ENCODE measurements at regions not wholly inside any gene's neighbourhood (a gene's known extent, or its start where the extent isn't known, plus 50 kb on each side); places are given as distances from the start of the nearest gene placed in this dataset.

DNA sequence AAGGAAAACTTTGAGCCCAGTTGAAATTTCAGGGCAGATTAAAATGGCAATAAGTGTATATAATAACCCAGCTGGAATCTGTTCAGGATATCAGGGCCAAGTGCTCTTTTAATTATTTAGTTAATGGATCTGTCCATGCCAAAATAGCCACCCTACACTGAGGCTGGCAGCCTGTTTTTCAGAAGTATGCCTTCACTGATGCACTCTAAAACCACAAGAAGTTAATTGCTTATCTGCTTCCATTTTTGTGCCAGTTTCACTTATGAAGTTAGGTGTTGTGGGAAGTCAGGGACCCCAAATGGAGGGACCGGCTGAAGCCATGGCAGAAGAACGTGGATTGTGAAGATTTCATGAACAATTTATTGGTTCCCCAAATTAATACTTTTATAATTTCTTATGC is 960.3 kb downstream of the C4orf33 start:
- DNase-seq (no peak), ATAC-seq (ENCODE audit: low read depth in 2 of 2) (no peak)
- Histone ChIP-seq H3K36me3 (ENCODE audit: control insufficient read depth, insufficient read depth, low read length) (no peaks in the 10 kb centered on the region), H3K27me3 (ENCODE audit: control insufficient read depth, insufficient read depth, low read length) (no peaks in the 10 kb centered on the region), H3K27ac (ENCODE audit: insufficient read depth, low read length, poor library complexity, severe bottlenecking) (no peak overlapping the region), H3K9me3 (ENCODE audit: control insufficient read depth in 2 of 2, low read length in 2 of 2) (peaks cover 0 to 4% of the 10 kb centered on the region in 2 experiments), H3K4me3 (ENCODE audit: low read depth, low read length) (no peak overlapping the region), H3K4me1 (ENCODE audit: control insufficient read depth, insufficient read depth, low read length, poor library complexity, severe bottlenecking) (no peaks in the 10 kb centered on the region)
- Mint-ChIP-seq H3K4me3 (no peak overlapping the region), H3K36me3 (peaks cover 3% of the 10 kb centered on the region), H3K27ac (no peak overlapping the region), H3K27me3 (no peaks in the 10 kb centered on the region), H3K9me3 (peaks cover 0 to 16% (median 4%) of the 10 kb centered on the region in 7 donors), H3K4me1 (no peaks in the 10 kb centered on the region)

DNA sequence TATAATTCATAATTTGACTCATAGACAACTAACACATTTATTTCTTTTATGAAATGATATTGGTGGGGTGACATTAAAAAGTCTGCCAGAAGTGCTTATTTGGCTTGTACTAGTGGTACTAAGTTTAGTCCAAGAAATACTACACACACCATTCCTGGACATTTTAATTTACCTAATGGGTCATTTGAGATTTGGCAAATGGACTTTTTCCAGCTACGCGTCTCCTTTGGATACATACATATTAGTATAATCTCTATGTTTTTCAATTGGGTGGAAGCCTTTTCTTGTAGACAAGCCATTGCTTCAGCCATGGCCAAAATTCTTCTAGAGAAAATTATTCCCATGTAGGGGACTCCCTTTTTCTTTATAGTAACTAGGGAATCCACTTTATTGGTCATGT is 968.5 kb downstream of the C4orf33 start:
- ATAC-seq (ENCODE audit: low read depth in 2 of 2) (no peak), DNase-seq (no peak)
- H3K27ac ChIP-seq (ENCODE audit: insufficient read depth, low read length, poor library complexity, severe bottlenecking): no peak overlapping the region
- no peaks in the 10 kb centered on the region for H3K4me1 ChIP-seq (ENCODE audit: control insufficient read depth, insufficient read depth, low read length, poor library complexity, severe bottlenecking)
- Mint-ChIP-seq H3K27me3 (no peaks in the 10 kb centered on the region), H3K27ac (no peak overlapping the region), H3K9me3 (peaks cover 0 to 9% (median 3%) of the 10 kb centered on the region in 7 donors), H3K4me1 (no peaks in the 10 kb centered on the region), H3K36me3 (no peaks in the 10 kb centered on the region), H3K4me3 (no peak overlapping the region)
- no peak overlapping the region for H3K4me3 ChIP-seq (ENCODE audit: low read depth, low read length)
- no peaks in the 10 kb centered on the region for H3K27me3 ChIP-seq (ENCODE audit: control insufficient read depth, insufficient read depth, low read length)
- H3K9me3 ChIP-seq (ENCODE audit: control insufficient read depth in 2 of 2, low read length in 2 of 2): peaks cover 0 to 7% of the 10 kb centered on the region in 2 experiments
- H3K36me3 ChIP-seq (ENCODE audit: control insufficient read depth, insufficient read depth, low read length): no peaks in the 10 kb centered on the region

DNA sequence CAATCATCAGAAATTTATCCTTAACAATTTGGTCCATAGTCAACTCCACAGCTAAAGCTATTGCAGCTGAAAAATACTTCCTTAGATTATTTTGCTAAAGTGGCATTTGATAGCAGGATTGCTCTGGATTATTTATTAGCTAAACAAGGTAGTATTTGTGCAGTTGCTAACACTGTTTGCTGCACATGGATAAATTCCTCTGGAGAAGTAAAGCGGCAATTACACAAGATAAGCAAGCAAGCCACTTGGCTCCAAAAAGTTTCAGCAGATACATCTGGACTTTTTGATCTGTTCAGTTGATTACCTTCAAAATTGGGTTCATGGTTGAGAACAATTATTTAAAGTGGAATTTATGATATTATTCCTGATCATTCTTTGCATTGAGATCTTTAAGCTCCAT is 971.5 kb downstream of the C4orf33 start:
- H3K4me1 Mint-ChIP-seq: no peaks in the 10 kb centered on the region
- no peaks in the 10 kb centered on the region for H3K27me3 ChIP-seq (ENCODE audit: control insufficient read depth, insufficient read depth, low read length)
- H3K4me1 ChIP-seq (ENCODE audit: control insufficient read depth, insufficient read depth, low read length, poor library complexity, severe bottlenecking): no peaks in the 10 kb centered on the region
- peaks cover 0 to 9% (median 3%) of the 10 kb centered on the region in 7 donors for H3K9me3 Mint-ChIP-seq
- no peak overlapping the region for H3K27ac Mint-ChIP-seq
- H3K36me3 ChIP-seq (ENCODE audit: control insufficient read depth, insufficient read depth, low read length): no peaks in the 10 kb centered on the region
- peaks cover 0 to 4% of the 10 kb centered on the region in 2 experiments for H3K9me3 ChIP-seq (ENCODE audit: control insufficient read depth in 2 of 2, low read length in 2 of 2)
- H3K27ac ChIP-seq (ENCODE audit: insufficient read depth, low read length, poor library complexity, severe bottlenecking): no peak overlapping the region
- no peaks in the 10 kb centered on the region for H3K36me3 Mint-ChIP-seq
- no peak overlapping the region for H3K4me3 ChIP-seq (ENCODE audit: low read depth, low read length)
- no peak overlapping the region for H3K4me3 Mint-ChIP-seq
- no peak for DNase-seq
- H3K27me3 Mint-ChIP-seq: no peaks in the 10 kb centered on the region
- no peak for ATAC-seq (ENCODE audit: low read depth in 2 of 2)

DNA sequence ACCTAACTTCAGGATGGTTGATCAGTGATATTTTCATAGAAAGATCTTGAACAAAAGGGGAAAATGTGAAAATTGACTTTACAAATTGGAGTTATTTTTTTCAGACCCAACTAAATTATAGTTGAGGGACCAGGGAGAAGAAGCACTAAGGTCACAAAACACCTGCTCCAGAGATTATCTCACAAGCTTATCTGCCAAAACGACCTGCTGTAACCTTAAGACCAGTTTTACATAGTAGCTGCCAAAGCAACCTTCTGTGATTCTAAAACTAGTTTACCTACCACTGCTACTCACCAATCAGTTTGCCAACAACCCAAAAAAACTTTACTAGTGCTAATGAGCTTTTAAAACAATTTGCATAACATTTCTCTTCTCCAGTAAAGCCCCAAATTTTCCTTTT is 972.1 kb downstream of the C4orf33 start:
- DNase-seq (no peak), ATAC-seq (ENCODE audit: low read depth in 2 of 2) (no peak)
- Mint-ChIP-seq H3K4me1 (no peaks in the 10 kb centered on the region), H3K4me3 (no peak overlapping the region), H3K36me3 (no peaks in the 10 kb centered on the region), H3K9me3 (peaks cover 0 to 9% (median 3%) of the 10 kb centered on the region in 7 donors), H3K27ac (no peak overlapping the region), H3K27me3 (no peaks in the 10 kb centered on the region)
- Histone ChIP-seq H3K36me3 (ENCODE audit: control insufficient read depth, insufficient read depth, low read length) (no peaks in the 10 kb centered on the region), H3K27ac (ENCODE audit: insufficient read depth, low read length, poor library complexity, severe bottlenecking) (no peak overlapping the region), H3K4me3 (ENCODE audit: low read depth, low read length) (no peak overlapping the region), H3K9me3 (ENCODE audit: control insufficient read depth in 2 of 2, low read length in 2 of 2) (peaks cover 0 to 4% of the 10 kb centered on the region in 2 experiments), H3K4me1 (ENCODE audit: control insufficient read depth, insufficient read depth, low read length, poor library complexity, severe bottlenecking) (no peaks in the 10 kb centered on the region), H3K27me3 (ENCODE audit: control insufficient read depth, insufficient read depth, low read length) (no peaks in the 10 kb centered on the region)

DNA sequence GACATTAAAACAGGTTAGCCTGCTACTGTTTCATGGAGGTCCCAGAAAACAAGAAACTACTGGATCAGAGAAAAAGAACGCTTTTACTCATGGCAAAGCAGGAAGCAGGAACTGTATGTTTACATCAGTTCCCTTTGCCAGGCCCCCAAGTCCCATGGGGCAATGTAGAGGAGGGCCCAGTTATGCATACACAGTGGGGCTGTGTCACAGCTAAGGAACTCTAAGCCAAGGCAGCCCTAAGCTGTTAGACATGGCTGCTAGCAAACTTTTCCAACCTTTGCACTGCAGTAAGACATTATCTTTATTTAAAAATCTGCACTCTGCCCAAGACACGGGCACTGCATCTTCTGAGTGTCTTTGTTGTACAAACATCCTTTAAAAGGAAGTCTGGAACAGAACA is 975.8 kb downstream of the C4orf33 start:
- Mint-ChIP-seq H3K9me3 (peaks cover 0 to 6% (median 3%) of the 10 kb centered on the region in 7 donors), H3K4me3 (no peak overlapping the region), H3K27ac (no peak overlapping the region), H3K4me1 (no peaks in the 10 kb centered on the region), H3K36me3 (no peaks in the 10 kb centered on the region), H3K27me3 (no peaks in the 10 kb centered on the region)
- Histone ChIP-seq H3K4me3 (ENCODE audit: low read depth, low read length) (no peak overlapping the region), H3K9me3 (ENCODE audit: control insufficient read depth in 2 of 2, low read length in 2 of 2) (no peaks in the 10 kb centered on the region), H3K27me3 (ENCODE audit: control insufficient read depth, insufficient read depth, low read length) (no peaks in the 10 kb centered on the region), H3K4me1 (ENCODE audit: control insufficient read depth, insufficient read depth, low read length, poor library complexity, severe bottlenecking) (no peaks in the 10 kb centered on the region), H3K36me3 (ENCODE audit: control insufficient read depth, insufficient read depth, low read length) (no peaks in the 10 kb centered on the region), H3K27ac (ENCODE audit: insufficient read depth, low read length, poor library complexity, severe bottlenecking) (no peak overlapping the region)
- DNase-seq: no peak
- ATAC-seq (ENCODE audit: low read depth in 2 of 2): no peak

DNA sequence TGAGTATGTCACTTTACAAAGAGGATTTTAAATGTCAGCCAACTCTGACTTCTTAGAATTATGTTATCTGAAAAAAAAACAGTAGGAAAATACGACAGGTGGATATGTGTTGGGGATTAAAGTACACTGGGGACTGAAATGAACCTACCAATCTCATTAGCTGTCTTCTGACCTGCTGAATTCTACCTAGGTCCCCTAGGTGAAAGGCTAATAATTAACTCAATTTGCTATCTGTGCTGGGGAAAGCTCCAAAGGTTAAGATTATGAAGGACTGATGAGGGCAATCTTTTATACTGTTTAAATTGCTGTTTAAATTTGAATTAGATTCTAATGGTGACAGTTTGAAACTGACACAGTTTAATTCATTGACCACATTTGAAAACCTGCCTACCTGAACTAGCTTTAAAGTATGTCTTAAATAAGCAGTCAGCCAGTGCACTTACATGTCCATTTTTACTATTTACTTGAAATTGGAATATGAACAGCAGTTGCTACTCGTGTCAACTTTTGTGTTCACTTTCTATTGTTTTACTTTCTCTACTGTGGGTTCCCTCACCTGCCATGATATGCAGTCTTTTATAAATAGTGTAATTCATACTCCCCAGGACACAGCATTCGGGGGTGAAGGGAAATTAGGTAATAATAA is 977.3 kb downstream of the C4orf33 start:
- Mint-ChIP-seq H3K9me3 (peaks cover 0 to 6% (median 3%) of the 10 kb centered on the region in 7 donors), H3K4me3 (no peak overlapping the region), H3K36me3 (no peaks in the 10 kb centered on the region), H3K27me3 (no peaks in the 10 kb centered on the region), H3K4me1 (no peaks in the 10 kb centered on the region), H3K27ac (no peak overlapping the region)
- H3K36me3 ChIP-seq (ENCODE audit: control insufficient read depth, insufficient read depth, low read length): no peaks in the 10 kb centered on the region
- DNase-seq (no peak), ATAC-seq (ENCODE audit: low read depth in 2 of 2) (no peak)
- no peaks in the 10 kb centered on the region for H3K9me3 ChIP-seq (ENCODE audit: control insufficient read depth in 2 of 2, low read length in 2 of 2)
- H3K4me3 ChIP-seq (ENCODE audit: low read depth, low read length): no peak overlapping the region
- no peaks in the 10 kb centered on the region for H3K4me1 ChIP-seq (ENCODE audit: control insufficient read depth, insufficient read depth, low read length, poor library complexity, severe bottlenecking)
- no peaks in the 10 kb centered on the region for H3K27me3 ChIP-seq (ENCODE audit: control insufficient read depth, insufficient read depth, low read length)
- H3K27ac ChIP-seq (ENCODE audit: insufficient read depth, low read length, poor library complexity, severe bottlenecking): no peak overlapping the region

DNA sequence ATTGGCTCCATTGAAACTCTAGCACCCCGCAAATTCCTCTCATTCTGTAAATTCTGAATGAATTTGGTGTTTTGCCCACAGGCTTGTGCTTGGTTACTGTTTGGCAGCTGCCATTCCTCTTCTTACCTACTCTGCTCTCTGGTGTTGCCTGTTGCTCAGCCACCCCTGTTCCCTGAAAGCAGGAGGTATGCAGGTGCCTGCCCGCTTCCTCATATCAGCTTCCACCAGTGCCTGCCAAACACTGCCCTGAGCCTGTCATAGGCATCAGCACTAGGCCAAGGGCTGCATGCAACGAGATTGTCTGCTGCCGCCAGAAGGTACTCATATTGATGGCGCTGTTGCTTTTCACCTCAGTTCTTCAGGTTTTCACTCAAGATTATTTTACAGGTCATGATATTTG is 978.1 kb downstream of the C4orf33 start:
- Histone ChIP-seq H3K27ac (ENCODE audit: insufficient read depth, low read length, poor library complexity, severe bottlenecking) (no peak overlapping the region), H3K27me3 (ENCODE audit: control insufficient read depth, insufficient read depth, low read length) (no peaks in the 10 kb centered on the region), H3K9me3 (ENCODE audit: control insufficient read depth in 2 of 2, low read length in 2 of 2) (no peaks in the 10 kb centered on the region), H3K36me3 (ENCODE audit: control insufficient read depth, insufficient read depth, low read length) (no peaks in the 10 kb centered on the region), H3K4me1 (ENCODE audit: control insufficient read depth, insufficient read depth, low read length, poor library complexity, severe bottlenecking) (no peaks in the 10 kb centered on the region), H3K4me3 (ENCODE audit: low read depth, low read length) (no peak overlapping the region)
- Mint-ChIP-seq H3K9me3 (peaks cover 0 to 3% (median 3%) of the 10 kb centered on the region in 7 donors), H3K4me1 (no peaks in the 10 kb centered on the region), H3K4me3 (no peak overlapping the region), H3K36me3 (no peaks in the 10 kb centered on the region), H3K27me3 (no peaks in the 10 kb centered on the region), H3K27ac (no peak overlapping the region)
- ATAC-seq (ENCODE audit: low read depth in 2 of 2): no peak
- DNase-seq: no peak

DNA sequence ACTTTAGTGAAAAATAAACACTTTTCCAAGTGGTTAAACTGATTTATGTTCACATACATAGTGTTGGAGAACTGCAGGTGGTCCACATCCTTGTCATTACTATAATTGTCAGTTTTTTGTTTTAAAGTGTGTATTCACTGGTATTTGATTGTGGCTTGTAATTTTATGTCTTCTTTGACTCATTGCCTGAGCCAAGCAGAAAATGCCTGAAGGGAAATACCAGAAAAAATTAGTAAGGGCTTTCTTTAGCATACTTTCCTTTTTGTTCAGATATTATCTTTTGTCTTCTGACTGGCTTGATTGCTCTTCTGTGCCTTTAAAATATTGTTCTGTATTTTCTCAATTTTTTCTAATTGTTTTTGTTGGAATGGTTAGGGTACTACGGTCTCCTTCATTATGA is 981.3 kb downstream of the C4orf33 start:
- H3K4me3 Mint-ChIP-seq: no peak overlapping the region
- Histone ChIP-seq H3K4me3 (ENCODE audit: low read depth, low read length) (no peak overlapping the region), H3K36me3 (ENCODE audit: control insufficient read depth, insufficient read depth, low read length) (no peaks in the 10 kb centered on the region), H3K9me3 (ENCODE audit: control insufficient read depth in 2 of 2, low read length in 2 of 2) (no peaks in the 10 kb centered on the region), H3K4me1 (ENCODE audit: control insufficient read depth, insufficient read depth, low read length, poor library complexity, severe bottlenecking) (no peaks in the 10 kb centered on the region), H3K27ac (ENCODE audit: insufficient read depth, low read length, poor library complexity, severe bottlenecking) (no peak overlapping the region), H3K27me3 (ENCODE audit: control insufficient read depth, insufficient read depth, low read length) (no peaks in the 10 kb centered on the region)
- H3K27me3 Mint-ChIP-seq: no peaks in the 10 kb centered on the region
- H3K4me1 Mint-ChIP-seq: no peaks in the 10 kb centered on the region
- peaks cover 0 to 5% (median 1%) of the 10 kb centered on the region in 7 donors for H3K9me3 Mint-ChIP-seq
- H3K27ac Mint-ChIP-seq: no peak overlapping the region
- ATAC-seq (ENCODE audit: low read depth in 2 of 2) (no peak), DNase-seq (no peak)
- no peaks in the 10 kb centered on the region for H3K36me3 Mint-ChIP-seq

Data from CD4-positive, CD25-positive, alpha-beta regulatory T cell (primary cell).